ENCODE measurements at regions not wholly inside any gene's neighbourhood (a gene's known extent, or its start where the extent isn't known, plus 50 kb on each side); places are given as distances from the start of the nearest gene placed in this dataset.

DNA sequence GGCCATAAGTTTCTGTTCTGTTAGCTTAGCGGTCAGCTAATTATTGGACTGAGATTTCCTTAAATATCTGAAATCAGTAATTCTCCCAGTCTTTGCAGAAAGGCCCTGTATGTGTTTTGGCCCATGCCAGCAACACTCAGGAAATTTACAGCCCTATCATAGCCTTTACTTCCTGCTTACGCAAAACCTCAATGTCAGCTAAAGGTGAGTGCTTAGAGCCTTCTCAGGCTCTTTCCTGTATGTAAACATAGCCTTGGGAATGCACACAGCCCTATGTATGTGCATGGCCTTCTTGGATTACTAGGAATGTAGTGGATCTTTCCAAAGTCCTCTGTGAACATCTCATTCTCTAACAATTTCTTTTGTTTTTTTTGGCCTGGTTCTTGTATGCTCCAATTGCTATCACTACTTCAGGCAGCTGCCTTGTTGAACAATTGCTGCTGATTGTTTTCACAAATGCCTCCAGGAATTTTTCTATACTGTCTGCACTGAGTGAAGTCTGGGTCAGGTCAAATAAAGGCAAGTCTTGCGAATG, 200.0 kb downstream of the PPP1R2C start:
- TF ChIP-seq SUZ12 (IDR thresholded peaks at IDR 0.05) = no peak
- TF ChIP-seq HDGF (IDR thresholded peaks at IDR 0.05; ENCODE audit: borderline replicate concordance) = no peak
- no peak for TF ChIP-seq FOXA1 (IDR thresholded peaks at IDR 0.05)

Data from HEK293T (cell line).